ENCODE measurements at regions not wholly inside any gene's neighbourhood (a gene's known extent, or its start where the extent isn't known, plus 50 kb on each side); places are given as distances from the start of the nearest gene placed in this dataset.

- no peak for DNase-seq
Measured at GRCh38 chr15:35872577-35872976, 326.6 kb upstream of the DPH6 start.

DNA sequence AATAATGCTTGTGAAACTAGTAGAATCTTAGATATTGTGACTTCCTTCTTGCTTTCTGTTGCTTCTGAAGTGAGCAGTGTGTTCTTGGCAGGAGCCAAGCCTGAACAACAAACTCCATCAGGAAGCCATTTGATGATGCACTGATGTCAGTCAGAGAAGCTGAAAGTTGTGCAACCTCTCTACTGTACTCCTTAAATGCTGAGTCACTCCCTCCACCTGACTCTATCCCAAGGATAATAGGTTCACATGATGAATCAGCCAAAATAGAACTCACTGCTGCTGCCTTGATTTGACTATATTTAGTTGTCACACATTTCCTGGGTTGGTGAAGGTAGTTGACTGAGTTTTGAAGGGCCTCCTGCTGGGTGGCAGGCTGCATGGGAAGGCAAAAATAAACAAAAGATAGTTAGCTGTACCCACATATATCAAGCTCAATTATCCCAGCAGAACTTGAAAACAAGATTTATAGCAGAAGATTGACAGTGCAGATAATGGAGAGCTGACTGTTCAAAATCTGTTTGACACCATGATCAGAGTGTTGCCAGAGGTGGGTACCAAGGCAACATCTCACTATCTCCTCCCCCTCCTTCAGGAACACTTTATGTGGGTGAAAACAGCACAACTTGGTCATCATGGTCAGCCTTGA lies 328.4 kb upstream of the DPH6 start:
- DNase-seq: peak; percentile 9

DNA sequence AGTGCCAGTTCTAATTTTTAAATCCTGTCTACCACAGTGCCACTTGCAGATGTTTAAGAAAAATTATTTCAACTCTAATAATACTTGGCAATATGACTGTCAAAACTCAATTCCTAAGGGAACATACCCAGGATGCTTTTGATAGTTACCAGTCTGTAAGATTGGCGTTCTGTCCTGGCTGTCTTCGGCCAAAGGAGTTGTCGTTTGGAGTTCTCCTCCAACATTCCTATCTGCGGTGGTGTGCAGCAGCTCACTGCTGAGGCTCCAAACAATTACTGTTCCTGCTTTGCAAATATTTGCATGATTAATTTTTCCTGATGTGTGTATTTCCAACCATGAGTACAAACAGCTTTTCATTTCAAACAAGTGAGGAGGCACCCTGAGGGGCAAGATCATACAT lies 330.8 kb upstream of the DPH6 start:
- DNase-seq: no peak

GRCh38 chr15:35880896-35881295 lies 334.9 kb upstream of the DPH6 start:
- no peak for DNase-seq

- no peak for DNase-seq
Measured at GRCh38 chr15:35885870-35886269, 339.9 kb upstream of the DPH6 start.

DNA sequence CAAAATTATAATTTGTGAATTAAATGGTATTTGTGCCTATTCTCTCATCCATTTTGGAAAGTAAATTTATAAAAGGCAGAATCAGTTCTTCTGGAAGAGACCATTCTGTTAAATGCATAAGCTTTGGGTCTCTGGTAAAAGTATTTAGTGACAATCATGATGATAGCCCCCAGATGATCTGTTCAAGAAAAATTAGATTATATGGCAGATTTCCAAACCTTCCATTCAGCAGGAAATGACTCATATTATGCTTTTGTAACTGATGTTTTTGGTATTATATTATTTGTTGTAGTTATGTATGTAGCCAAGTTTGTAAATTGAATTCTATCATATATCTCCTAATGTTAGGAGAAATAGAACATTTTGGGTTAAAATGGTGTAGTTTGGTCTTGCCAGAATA lies 340.8 kb upstream of the DPH6 start:
- no peak for DNase-seq

- DNase-seq: no peak
Measured at GRCh38 chr15:35888815-35889214, 342.9 kb upstream of the DPH6 start.

DNA sequence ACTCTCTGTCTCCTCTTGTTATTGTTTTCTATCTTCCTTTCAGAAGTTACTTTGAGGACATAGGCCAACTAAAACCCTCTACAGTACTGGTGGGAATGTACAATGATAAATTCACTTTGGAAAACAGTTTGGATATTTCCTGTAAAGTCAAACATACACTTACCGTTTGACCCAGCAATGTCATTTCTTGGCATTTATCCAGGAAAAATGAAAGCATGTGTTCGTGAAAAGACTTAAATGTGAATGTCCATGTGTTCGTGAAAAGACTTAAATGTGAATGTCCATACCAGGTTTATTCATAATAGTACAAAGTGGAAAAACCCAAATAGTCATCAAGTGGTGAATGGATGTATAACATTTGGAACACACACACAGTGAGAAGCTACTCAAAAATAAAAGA lies 361.5 kb upstream of the DPH6 start:
- no peak for DNase-seq

DNA sequence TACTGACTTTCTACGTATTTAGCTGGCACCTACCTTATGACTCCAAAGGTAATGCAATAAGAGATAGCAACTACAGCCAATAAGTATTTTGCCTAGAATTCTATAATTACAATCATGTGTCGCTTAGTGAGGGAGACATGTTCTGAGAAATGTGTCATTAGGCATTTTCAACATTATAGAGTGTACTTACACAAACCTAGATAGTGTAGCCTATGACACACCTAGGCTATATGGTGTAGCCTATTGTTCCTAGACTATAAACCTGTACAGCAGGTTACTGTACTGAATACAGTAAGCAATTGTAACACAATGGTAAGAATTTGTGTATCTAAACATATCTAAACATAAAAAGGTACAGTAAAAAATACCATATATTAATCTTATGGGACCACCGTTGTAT lies 363.4 kb upstream of the DPH6 start:
- no peak for DNase-seq

DNA sequence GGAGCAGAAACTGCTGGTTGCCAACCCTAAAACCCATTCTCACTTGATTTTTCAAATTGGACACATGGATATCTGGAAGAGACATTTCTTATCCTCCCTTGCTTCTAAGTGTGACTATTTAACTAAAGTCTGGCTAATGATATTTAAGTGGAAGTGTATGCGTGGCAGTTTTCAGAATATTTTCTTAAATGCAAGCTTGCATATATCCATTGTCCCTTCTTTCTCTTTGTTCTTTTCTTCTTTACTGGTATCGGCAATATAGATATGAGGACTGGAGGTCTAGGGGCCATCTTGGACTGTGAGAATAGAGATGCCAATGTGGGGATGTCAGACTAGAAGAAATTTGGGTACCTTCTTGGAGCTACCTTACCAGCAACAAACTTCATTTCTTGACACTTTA lies 364.3 kb upstream of the DPH6 start:
- no peak for DNase-seq

GRCh38 chr15:35911052-35911777 lies 365.2 kb upstream of the DPH6 start:
- DNase-seq: no peak

DNA sequence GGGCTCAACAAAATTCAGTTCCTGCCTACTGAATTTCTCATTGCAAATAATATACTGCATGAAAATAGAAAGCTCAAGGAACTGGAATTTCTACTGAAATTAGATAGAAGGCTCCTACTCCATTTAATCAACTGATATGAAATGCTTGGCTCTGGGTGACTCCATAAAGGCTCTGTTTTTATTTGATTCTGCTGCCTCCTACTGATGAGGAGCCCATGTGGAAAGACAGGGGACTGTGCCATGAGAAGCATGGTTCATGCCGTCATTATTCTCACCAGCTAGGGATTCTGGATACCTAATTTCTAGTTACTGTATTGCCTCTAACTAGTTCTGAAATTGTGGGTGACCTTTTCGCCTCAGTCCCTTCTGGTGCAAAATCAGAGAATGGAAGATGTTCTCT lies 366.2 kb upstream of the DPH6 start:
- no peak for DNase-seq

DNA sequence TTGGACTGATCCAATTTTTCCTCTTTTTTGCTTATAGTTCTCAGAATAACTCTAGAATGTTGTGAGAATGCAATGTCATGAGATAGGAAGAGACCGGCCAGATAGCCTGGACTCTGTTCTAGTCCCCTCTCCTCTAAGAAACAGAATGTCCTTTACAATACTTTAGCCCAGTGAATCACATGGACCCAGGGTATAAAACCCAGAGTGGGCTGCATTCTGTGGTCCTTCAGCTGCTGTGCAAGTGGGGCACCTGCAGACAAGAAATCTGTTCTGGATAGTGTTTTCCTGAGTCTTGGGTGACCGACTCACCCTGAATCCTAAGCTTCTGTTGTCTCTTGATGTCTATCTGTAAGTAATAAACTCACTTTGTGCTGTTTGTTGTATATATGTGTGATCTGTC lies 368.6 kb upstream of the DPH6 start:
- DNase-seq: no peak

DNA sequence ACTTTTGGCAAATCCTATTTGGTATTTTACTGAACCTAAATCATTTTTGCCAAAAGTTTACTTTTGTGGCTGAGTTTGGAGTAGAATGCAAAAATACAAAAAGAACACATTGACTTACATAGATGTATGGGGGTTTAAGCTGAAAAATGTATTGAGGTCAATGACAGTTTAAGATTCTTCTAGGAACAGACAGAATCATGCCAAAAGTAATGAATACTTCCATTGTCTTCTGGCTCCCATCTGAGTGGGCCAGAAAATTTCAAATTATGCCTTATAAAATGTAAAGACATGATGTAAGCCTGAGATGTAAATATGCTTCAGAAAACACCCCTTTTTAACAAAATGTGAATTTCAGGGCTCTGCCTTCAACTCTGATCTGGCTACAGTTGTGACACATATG lies 375.1 kb upstream of the DPH6 start:
- DNase-seq: no peak

- no peak for DNase-seq
Measured at GRCh38 chr15:35925275-35926006, 379.5 kb upstream of the DPH6 start.

DNA sequence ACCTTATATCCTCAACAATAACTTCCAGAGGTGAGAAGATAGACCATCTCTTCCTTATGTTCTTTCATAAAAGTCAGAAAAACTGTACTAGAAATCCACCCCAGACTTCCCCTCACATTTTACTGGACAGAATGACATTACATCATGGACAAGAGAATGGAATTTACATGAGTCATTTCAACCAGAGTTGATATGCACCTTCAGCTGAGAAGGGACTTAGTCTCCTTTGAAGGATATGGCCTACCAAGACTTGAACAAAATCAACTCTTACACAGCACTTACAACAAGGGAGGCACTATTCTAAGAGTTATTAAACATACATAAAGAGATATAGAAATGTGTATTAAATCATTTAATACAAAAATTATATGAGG lies 380.0 kb upstream of the DPH6 start:
- no peak for DNase-seq

- DNase-seq: no peak
Measured at GRCh38 chr15:35928847-35929246, 382.9 kb upstream of the DPH6 start.

GRCh38 chr15:35929740-35930444 lies 383.9 kb upstream of the DPH6 start:
- no peak for DNase-seq

DNA sequence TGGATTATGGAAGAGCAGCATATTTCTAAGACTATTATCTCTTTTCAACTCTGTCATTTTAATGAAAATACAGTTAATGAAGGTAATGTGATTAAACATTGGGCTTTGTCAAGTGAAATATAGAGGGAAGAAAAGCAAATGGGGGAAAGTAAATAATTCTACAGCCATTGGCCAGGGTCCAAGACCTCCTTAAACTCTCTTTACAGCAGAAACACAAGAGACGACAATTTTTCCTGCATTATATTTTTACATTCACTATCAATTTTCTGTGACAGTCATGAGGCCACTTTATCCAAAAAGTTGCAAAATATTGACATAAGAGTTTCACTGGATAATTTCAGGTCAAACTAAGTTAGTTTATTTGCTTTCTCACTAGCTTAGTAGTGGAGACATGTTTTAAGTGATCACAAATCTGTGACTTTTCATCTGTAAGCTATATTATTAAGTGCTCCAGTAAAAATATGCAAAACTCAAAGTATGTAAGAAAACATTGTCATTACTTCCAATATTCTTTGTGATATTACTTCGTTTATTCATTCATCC lies 385.9 kb upstream of the DPH6 start:
- DNase-seq: no peak

- no peak for DNase-seq
Measured at GRCh38 chr15:35932531-35932930, 386.6 kb upstream of the DPH6 start.

- DNase-seq: no peak
Measured at GRCh38 chr15:35933531-35933930, 387.6 kb upstream of the DPH6 start.

DNA sequence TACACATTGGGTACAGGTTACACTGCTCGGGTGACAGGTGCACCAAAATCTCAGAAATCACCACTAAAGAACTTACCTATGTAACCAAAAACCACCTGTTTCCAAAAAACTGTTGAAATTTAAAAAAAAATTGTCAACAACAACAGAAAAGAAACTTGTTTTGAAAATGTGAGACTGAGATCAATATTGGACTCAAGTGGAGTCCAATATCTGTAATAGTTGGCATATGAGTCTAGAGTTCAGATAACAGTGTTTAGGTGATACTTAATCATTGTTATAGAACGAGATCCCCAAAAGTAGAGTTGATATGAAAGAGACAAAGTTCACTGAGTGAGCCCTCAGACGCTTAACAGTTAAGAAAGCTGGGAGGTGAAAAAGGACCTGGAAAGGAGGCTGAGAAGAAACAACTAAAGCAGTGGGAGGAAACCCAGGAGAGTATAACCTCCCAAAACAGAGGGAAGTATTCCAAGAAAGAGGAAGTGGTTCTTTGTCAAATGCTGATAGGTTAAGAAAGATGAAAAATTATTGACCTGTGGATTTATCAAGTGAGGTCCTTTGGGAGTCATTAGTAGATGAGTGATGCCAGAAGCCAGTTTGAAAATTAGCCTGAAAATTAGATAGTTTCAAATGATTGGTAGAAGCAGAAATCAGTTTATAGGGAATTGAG lies 388.6 kb upstream of the DPH6 start:
- DNase-seq: no peak

DNA sequence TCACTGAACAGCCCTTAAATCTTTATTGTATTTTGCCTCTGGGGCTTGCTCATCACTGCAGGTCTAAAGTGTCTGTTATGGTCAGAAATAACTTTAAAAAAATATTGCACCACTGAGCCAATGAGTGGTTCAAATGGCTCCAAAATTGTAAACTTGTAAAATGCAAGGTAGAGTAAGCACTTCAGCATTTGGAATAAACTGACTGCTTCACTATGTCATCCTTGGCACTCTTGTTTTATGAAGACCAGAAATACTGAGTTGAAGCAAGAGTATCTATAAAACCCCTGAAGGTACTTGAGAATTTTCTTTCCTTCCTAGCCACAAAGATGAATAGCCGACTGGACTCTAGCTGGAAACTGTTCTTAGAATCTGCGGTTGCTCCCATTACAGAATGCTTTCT lies 390.3 kb upstream of the DPH6 start:
- no peak for DNase-seq

Measured in DMS153 (cell line).